ENCODE measurements at regions not wholly inside any gene's neighbourhood (a gene's known extent, or its start where the extent isn't known, plus 50 kb on each side); places are given as distances from the start of the nearest gene placed in this dataset.
A peak's percentile ranks its signal among the peaks of the same experiment; 100 is the strongest.

GRCh38 chr20:9911519-9911918 is 72.6 kb upstream of the PAK5 start:
- Histone ChIP-seq H3K36me3 (no peaks in the 10 kb centered on the region), H3K27ac (no peak overlapping the region), H3K4me3 (no peak overlapping the region), H3K9me3 (no peaks in the 10 kb centered on the region), H3K4me1 (no peaks in the 10 kb centered on the region), H3K27me3 (peaks cover 0 to 12% (median 0%) of the 10 kb centered on the region in 4 donors)
- 68 to 69% methylated on average over 3 of the region's 3 CpGs for WGBS, 2 donors
- no peak for DNase-seq
- intact Hi-C loops (cut with DNase I), result loop anchor here (10.0 kb wide), 1 partner anchor 297 kb away; no protein-coding TSS in a partner anchor
- TF ChIP-seq POLR2A (IDR thresholded peaks at IDR 0.05), result no peak
- no peak for TF ChIP-seq CTCF (IDR thresholded peaks at IDR 0.05)

GRCh38 chr20:9909167-9909566 is 70.3 kb upstream of the PAK5 start:
- no peaks in the 10 kb centered on the region for H3K4me1 ChIP-seq
- H3K4me3 ChIP-seq, result no peak overlapping the region
- no peak for DNase-seq
- no peaks in the 10 kb centered on the region for H3K36me3 ChIP-seq
- peaks cover 0 to 12% (median 0%) of the 10 kb centered on the region in 4 donors for H3K27me3 ChIP-seq
- intact Hi-C loops (cut with DNase I), result no loop called here
- no peak overlapping the region for H3K27ac ChIP-seq
- no peaks in the 10 kb centered on the region for H3K9me3 ChIP-seq
- no peak for TF ChIP-seq CTCF (IDR thresholded peaks at IDR 0.05)
- TF ChIP-seq POLR2A (IDR thresholded peaks at IDR 0.05), result no peak

- H3K4me3 ChIP-seq, result no peak overlapping the region
- H3K9me3 ChIP-seq, result no peaks in the 10 kb centered on the region
- H3K4me1 ChIP-seq, result no peaks in the 10 kb centered on the region
- TF ChIP-seq POLR2A (IDR thresholded peaks at IDR 0.05) (no peak), CTCF (IDR thresholded peaks at IDR 0.05) (peak in 1 of 6 experiments; percentile 29)
- H3K36me3 ChIP-seq, result no peaks in the 10 kb centered on the region
- H3K27me3 ChIP-seq, result no peaks in the 10 kb centered on the region
- intact Hi-C loops (cut with DNase I), result no loop called here
- WGBS, 2 donors, result 8 to 23% methylated on average over 1 of the region's 1 CpG
- DNase-seq, result no peak
- no peak overlapping the region for H3K27ac ChIP-seq
Measured at GRCh38 chr20:9903048-9903655, 64.3 kb upstream of the PAK5 start.

GRCh38 chr20:9889270-9889981 is 50.5 kb upstream of the PAK5 start:
- no peaks in the 10 kb centered on the region for H3K36me3 ChIP-seq

More at GRCh38 chr20:9889270-9889981, 50.5 kb upstream of the PAK5 start:
- no peak for TF ChIP-seq POLR2A (IDR thresholded peaks at IDR 0.05)
- TF ChIP-seq CTCF (IDR thresholded peaks at IDR 0.05), result no peak
- DNase-seq, result no peak
- Histone ChIP-seq H3K4me1 (no peaks in the 10 kb centered on the region), H3K27ac (no peak overlapping the region), H3K9me3 (no peaks in the 10 kb centered on the region), H3K27me3 (no peaks in the 10 kb centered on the region), H3K4me3 (peak overlapping the region in 1 of 4 donors; percentile 26)
- WGBS, 2 donors, result 72 to 80% methylated on average over 6 of the region's 6 CpGs
- intact Hi-C loops (cut with DNase I), result no loop called here
